GM12873 (cell line): ENCODE measurements at regions not wholly inside any gene's neighbourhood (a gene's known extent, or its start where the extent isn't known, plus 50 kb on each side); places are given as distances from the start of the nearest gene placed in this dataset.

Experiments used
- CTCF ChIP-seq: IDR thresholded peaks from 2 replicates; pipeline ENCODE4 v1.5.1; 2012; ENCODE audit warnings: low read depth, mild to moderate bottlenecking, moderate library complexity, low read length, control low read depth; ENCODE audit not compliant: insufficient read depth; ENCODE audit errors: missing control alignments

- no peak for TF ChIP-seq CTCF
These were observed 64.1 kb upstream of the SSX2IP start for GRCh38 chr1:84754386-84754703.

DNA sequence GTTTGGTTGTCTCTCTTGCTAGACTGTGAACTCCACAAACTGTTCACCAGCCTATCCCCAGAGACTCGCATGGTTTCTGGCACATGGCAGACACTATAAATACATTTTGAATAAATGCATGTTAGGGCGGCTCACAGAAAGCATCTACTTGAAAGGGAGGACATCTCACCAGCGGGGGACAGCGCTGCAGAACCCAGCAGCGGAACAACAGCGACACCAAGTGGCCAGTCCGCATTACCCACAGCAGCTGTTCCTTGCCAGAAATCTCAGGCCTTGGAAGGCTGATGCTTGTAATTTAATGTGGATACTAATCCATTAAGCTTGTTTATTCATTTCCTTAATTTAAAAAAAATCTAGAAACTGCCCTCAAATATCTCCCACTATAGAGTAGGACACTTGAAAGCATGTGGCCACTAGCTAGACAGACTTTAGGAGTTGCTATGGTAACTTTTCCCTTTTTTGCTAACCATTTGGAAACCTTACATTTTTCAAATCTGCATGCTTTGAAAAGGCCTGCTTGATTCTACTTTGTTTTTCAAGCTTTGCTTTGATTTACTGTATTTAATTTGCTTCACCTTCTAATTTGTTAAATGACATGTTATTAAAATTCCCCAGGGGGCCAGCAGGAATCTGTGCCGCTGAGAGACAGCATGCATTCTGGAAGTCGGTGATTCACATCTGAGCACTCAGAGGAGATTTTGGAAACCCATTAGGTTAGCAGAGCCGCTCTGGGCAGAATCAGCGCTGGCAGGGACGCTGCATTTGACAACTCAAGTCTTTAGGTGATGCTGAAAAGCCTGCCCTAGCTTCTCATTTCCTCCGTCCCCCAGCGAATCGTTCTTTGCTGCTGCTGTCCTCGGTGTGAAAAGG is 63.5 kb upstream of the SSX2IP start:
- peak; percentile 97 for TF ChIP-seq CTCF

- TF ChIP-seq CTCF, result no peak
These were observed 60.0 kb upstream of the SSX2IP start for GRCh38 chr1:84750110-84750730.

DNA sequence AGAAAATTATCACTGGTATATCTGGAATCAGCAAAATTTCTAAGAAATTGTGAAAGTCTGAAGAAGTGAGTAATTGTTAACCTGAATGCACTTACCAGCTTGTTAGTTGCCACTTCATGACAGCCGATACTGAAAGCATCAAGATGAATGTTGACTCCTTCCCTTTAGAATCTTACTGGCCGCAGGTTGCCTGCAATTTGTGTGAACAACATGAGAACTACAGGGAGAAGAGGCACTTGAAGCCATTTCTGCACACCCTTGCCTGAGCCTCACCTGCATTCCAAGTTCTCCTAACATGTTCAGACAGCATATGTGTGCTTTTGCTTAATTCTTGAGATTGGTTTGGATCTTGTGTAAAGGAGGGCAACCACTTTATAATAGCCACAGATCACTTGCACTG is 59.2 kb upstream of the SSX2IP start:
- no peak for TF ChIP-seq CTCF

DNA sequence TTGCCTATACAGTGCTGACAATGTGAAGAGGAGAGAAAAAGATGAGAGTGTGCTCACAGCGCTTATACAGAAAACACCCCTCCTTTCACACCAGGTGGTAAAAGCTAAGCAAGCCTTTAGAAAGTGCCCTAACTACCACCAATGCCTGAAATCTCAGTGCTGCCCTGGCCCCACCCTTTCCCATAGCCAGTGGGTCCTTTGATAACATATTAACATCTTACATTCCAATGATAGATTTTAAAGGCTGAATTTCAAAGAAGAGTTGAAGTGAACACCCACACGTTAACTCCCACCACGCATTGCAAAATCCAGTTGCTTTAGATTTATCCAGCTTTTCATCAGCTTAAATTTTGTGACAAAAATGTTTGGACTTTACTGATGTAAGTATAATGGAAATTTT is 58.1 kb upstream of the SSX2IP start:
- no peak for TF ChIP-seq CTCF

- TF ChIP-seq CTCF, result no peak
These were observed 55.6 kb upstream of the SSX2IP start for GRCh38 chr1:84745857-84746256.

DNA sequence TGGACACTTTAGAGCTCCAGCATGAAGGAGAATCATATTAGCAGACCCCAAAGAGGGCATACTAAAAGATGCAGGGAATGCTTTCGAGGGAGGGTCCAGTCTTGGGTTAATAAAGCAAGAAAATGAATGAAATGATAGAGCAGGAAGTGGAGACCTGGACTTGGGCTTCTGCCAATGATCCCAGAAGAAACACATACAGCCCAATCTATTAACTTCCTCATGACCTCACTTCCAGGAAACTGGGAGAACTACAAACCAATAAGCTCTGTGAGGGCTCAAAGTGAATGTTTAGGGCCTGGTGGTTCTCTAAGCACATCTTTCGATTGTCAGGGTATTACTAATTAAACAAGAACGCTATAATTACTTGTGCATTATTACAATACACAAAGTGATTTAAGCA is 53.6 kb upstream of the SSX2IP start:
- TF ChIP-seq CTCF, result no peak
